DND-41 (cell line): ENCODE measurements at regions not wholly inside any gene's neighbourhood (a gene's known extent, or its start where the extent isn't known, plus 50 kb on each side); places are given as distances from the start of the nearest gene placed in this dataset.

ENCODE experiments used
- ATAC-seq: fragments of 200-7000 bp; cut with Tn5 transposase; 3 replicates; pipeline ENCODE4 v1.9.1; 2021; ENCODE audit warnings: low read depth; ENCODE audit not compliant: insufficient read depth
- DNase-seq: peaks from one replicate; pipeline ENCODE4 v3.0.0-alpha.2; 2020
- H2AFZ ChIP-seq: 2 replicates; pipeline ENCODE4 v1.6.0; 2012; ENCODE audit warnings: low read depth, low read length
- H3K27ac ChIP-seq: 2 replicates; pipeline ENCODE4 v1.5.1; 2012; ENCODE audit warnings: low read length, inconsistent platforms
- H3K27me3 ChIP-seq: fragments of 200-600 bp; sonication (generic); 2 replicates; pipeline ENCODE4 v1.6.0; 2012; ENCODE audit warnings: low read length, mild to moderate bottlenecking, inconsistent platforms; ENCODE audit not compliant: insufficient read depth, poor library complexity
- H3K36me3 ChIP-seq: 2 replicates; pipeline ENCODE4 v1.5.1; 2012; ENCODE audit warnings: low read length, inconsistent platforms; ENCODE audit not compliant: insufficient read depth
- H3K4me1 ChIP-seq: 2 replicates; pipeline ENCODE4 v1.5.1; 2012; ENCODE audit warnings: mild to moderate bottlenecking, low read length; ENCODE audit not compliant: insufficient read depth
- H3K4me2 ChIP-seq: 2 replicates; pipeline ENCODE4 v1.6.0; 2012; ENCODE audit warnings: mild to moderate bottlenecking, moderate library complexity, low read length, inconsistent platforms; ENCODE audit not compliant: insufficient read depth
- H3K4me3 ChIP-seq, 2 experiments: fragments of 200-600 bp in 1 of 2; shearing (Covaris generic) in 1 of 2; 2 replicates each; pipeline ENCODE4 v1.5.1; 2012 to 2016; ENCODE audit warnings: inconsistent platforms in 2 of 2, low read length in 2 of 2, mild to moderate bottlenecking in 2 of 2, low read depth in 1 of 2, moderate library complexity in 1 of 2
- H3K79me2 ChIP-seq: 2 replicates; pipeline ENCODE4 v1.6.0; 2012; ENCODE audit warnings: low read length, inconsistent platforms; ENCODE audit not compliant: insufficient read depth
- H3K9ac ChIP-seq: 2 replicates; pipeline ENCODE4 v1.6.0; 2012; ENCODE audit warnings: low read depth, mild to moderate bottlenecking, inconsistent platforms, low read length, moderate library complexity
- H3K9me3 ChIP-seq: 2 replicates; pipeline ENCODE4 v1.5.1; 2012; ENCODE audit warnings: low read length, moderate library complexity, mild to moderate bottlenecking, inconsistent platforms; ENCODE audit not compliant: insufficient read depth, severe bottlenecking
- H4K20me1 ChIP-seq: 2 replicates; pipeline ENCODE4 v1.6.0; 2012; ENCODE audit warnings: low read length; ENCODE audit not compliant: insufficient read depth
- CTCF ChIP-seq: IDR thresholded peaks from 2 replicates; pipeline ENCODE4 v1.5.1; 2012; ENCODE audit warnings: borderline replicate concordance, low read length, moderate library complexity, mild to moderate bottlenecking; ENCODE audit not compliant: poor library complexity, severe bottlenecking; ENCODE audit errors: extremely low read depth
- EZH2 ChIP-seq: IDR thresholded peaks from 3 replicates; pipeline ENCODE4 v1.6.1; 2012; ENCODE audit warnings: borderline replicate concordance, low read depth, mild to moderate bottlenecking, moderate library complexity, low read length, inconsistent platforms; ENCODE audit not compliant: severe bottlenecking

- Histone ChIP-seq H3K36me3 (no peaks in the 10 kb centered on the region), H4K20me1 (no peaks in the 10 kb centered on the region), H2AFZ (no peak overlapping the region), H3K4me2 (no peak overlapping the region), H3K27me3 (no peaks in the 10 kb centered on the region), H3K27ac (no peak overlapping the region), H3K79me2 (no peaks in the 10 kb centered on the region), H3K4me1 (no peaks in the 10 kb centered on the region), H3K9ac (no peak overlapping the region), H3K4me3 (no peak overlapping the region), H3K9me3 (no peaks in the 10 kb centered on the region)
- DNase-seq (no peak), ATAC-seq (no peak)
- TF ChIP-seq EZH2 (no peak), CTCF (no peak)
These were observed 194.1 kb upstream of the ARID1B start for GRCh38 chr6:156583083-156583482.

GRCh38 chr6:156582509-156582992, 194.6 kb upstream of the ARID1B start:
- Histone ChIP-seq H3K27me3 (no peaks in the 10 kb centered on the region), H3K36me3 (no peaks in the 10 kb centered on the region), H3K9me3 (peaks cover 5% of the 10 kb centered on the region), H3K27ac (no peak overlapping the region), H4K20me1 (no peaks in the 10 kb centered on the region), H3K79me2 (no peaks in the 10 kb centered on the region), H2AFZ (no peak overlapping the region), H3K4me1 (no peaks in the 10 kb centered on the region), H3K4me3 (no peak overlapping the region), H3K9ac (no peak overlapping the region), H3K4me2 (no peak overlapping the region)
- DNase-seq = no peak
- TF ChIP-seq EZH2 = no peak
- TF ChIP-seq CTCF = no peak
- ATAC-seq = no peak

- Histone ChIP-seq H4K20me1 (no peaks in the 10 kb centered on the region), H2AFZ (no peak overlapping the region), H3K27ac (no peak overlapping the region), H3K4me1 (no peaks in the 10 kb centered on the region), H3K27me3 (no peaks in the 10 kb centered on the region), H3K4me3 (no peak overlapping the region), H3K36me3 (no peaks in the 10 kb centered on the region), H3K9me3 (peaks cover 12% of the 10 kb centered on the region), H3K9ac (no peak overlapping the region), H3K79me2 (no peaks in the 10 kb centered on the region), H3K4me2 (no peak overlapping the region)
- TF ChIP-seq EZH2 = no peak
- TF ChIP-seq CTCF = no peak
- ATAC-seq (no peak), DNase-seq (no peak)
These were observed 197.6 kb upstream of the ARID1B start for GRCh38 chr6:156579564-156579963.

- Histone ChIP-seq H4K20me1 (no peaks in the 10 kb centered on the region), H3K27me3 (no peaks in the 10 kb centered on the region), H2AFZ (no peak overlapping the region), H3K27ac (no peak overlapping the region), H3K79me2 (no peaks in the 10 kb centered on the region), H3K9ac (no peak overlapping the region), H3K4me1 (no peaks in the 10 kb centered on the region), H3K36me3 (no peaks in the 10 kb centered on the region), H3K4me3 (no peak overlapping the region), H3K9me3 (peaks cover 12% of the 10 kb centered on the region), H3K4me2 (no peak overlapping the region)
- DNase-seq = no peak
- no peak for ATAC-seq
- TF ChIP-seq CTCF (no peak), EZH2 (no peak)
These were observed 199.4 kb upstream of the ARID1B start for GRCh38 chr6:156577749-156578148.
